ENCODE measurements at regions not wholly inside any gene's neighbourhood (a gene's known extent, or its start where the extent isn't known, plus 50 kb on each side); places are given as distances from the start of the nearest gene placed in this dataset.

GRCh38 chr10:130230036-130230435, 93.8 kb downstream of the GLRX3 start:
- DNase-seq (ENCODE audit: low read depth in 3 of 3, low spot score in 1 of 3) = no peak

DNA sequence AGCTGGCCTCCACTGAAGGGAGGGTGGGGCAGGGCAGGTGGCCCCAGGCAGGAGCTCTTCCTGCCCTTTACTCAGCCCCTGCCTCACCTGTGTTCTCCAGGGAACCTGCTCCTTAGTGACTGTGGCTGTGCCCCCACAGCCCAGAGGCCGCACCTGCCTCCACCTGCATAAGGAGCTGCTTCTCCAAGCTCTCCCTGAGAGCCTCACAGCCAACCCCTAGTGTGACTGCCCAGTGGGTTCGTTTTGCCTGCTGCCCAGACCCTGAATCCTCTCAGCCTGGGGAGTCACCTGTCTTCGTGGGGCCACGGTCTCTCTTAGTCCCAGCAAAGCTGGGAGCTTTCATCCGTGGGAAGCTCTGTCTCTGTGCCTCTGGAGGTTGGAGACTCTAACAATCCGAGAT, 94.4 kb downstream of the GLRX3 start:
- DNase-seq (ENCODE audit: low read depth in 3 of 3, low spot score in 1 of 3) = no peak

DNA sequence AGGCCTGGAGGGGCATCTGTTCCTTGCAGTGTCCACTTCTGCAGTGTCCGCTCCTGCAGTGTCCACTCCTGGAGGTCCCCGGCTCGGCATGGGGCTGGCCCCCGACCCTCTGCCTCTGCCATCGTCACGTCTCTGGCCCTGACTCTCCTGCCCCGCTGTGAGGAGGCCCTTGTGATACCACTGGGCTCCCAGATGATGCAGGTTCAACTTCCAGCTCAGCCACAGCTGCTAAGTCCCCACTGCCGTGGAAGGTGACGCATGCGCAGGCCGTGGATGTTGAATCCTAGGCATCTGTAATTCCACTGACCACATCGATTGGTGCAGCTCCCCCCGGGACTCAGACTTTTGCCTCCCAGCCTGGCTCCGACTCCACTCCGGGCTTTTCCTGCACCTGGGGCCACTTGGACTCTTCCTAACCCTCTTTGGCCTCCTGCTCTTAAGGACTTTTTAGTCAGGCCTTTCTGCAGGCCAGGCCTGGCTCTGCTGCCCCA, 95.1 kb downstream of the GLRX3 start:
- no peak for DNase-seq (ENCODE audit: low read depth in 3 of 3, low spot score in 1 of 3)

DNA sequence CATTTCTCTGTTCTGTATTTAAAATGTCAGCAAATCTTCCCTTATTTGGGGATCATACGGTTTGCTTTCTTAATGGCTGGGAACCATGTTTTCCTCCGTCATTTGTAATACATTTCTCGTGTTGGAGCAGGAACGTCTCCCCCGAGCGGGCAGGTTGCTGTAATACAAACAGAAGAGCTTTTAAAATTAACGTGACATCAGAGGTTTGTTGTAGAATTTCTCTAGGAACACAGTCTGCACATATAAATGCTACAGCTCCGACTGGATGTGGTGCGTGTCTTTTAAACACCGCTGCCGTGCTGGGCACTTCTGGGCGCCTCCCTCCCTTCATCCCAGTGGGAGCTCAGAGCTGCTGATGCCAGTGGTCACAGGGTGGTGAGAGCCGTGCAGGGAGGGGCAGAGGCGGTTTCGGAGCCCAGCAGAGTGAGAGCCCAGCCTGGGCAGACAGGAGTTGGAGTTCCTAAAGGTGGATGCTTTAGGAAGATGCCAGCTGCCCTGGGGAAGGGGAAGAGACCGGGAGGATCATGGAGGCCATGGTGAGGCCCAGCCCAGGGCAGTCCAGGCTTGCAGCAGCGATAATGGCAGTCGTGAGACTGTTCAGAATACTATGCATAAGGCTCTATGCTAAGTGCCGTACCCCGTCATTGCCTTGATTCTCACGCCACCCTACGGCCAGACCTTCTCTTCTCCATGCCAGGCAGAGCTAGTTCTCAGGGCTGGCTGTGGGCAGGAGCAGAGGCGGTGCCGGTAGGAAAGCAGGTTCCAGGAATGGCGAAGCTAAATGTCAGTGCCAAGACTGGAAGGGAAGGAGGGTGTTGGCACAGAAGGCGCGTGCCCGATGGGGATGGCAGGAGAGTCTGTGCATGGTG, 96.2 kb downstream of the GLRX3 start:
- DNase-seq (ENCODE audit: low read depth in 3 of 3, low spot score in 1 of 3) = no peak

DNA sequence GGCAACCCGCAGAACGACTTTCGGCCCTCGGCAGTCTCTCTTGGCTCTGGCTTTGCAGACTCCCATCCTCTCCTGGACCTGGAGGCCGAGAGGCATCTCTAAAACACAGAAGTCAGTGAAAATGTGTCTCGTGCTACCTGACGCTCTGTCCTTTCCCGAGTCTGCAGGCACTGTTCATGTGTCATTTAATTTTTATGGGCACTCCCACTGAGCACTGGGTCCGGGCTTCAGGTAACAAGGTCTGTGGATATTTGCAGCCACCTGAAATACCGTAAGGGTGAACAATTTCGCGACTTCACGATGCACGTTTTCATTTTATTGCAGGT, 96.8 kb downstream of the GLRX3 start:
- DNase-seq (ENCODE audit: low read depth in 3 of 3, low spot score in 1 of 3) = no peak

- DNase-seq (ENCODE audit: low read depth in 3 of 3, low spot score in 1 of 3) = no peak
Measured at GRCh38 chr10:130233426-130233825, 97.2 kb downstream of the GLRX3 start.

GRCh38 chr10:130234171-130234965, 98.2 kb downstream of the GLRX3 start:
- DNase-seq (ENCODE audit: low read depth in 3 of 3, low spot score in 1 of 3) = no peak

GRCh38 chr10:130236711-130237110, 100.5 kb downstream of the GLRX3 start:
- no peak for DNase-seq (ENCODE audit: low read depth in 3 of 3, low spot score in 1 of 3)

DNA sequence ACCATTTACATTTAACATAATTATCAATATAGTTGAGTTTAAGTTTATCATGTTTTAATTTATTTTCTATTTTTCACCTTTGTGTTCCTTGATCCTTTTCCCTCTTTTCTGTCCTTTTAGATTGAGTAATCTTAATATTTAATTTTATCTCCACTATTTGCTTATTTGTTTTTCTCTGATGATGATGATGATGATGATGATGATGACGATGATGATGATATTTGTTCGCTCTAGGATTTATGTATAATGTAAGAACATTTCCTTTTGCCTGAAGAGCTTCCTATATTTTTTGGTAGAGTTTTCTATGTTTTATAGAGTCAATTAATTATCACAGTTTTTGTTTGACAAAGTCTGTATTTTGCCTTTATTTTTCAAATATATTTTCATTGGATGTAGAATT, 104.2 kb downstream of the GLRX3 start:
- DNase-seq (ENCODE audit: low read depth in 3 of 3, low spot score in 1 of 3) = no peak

GRCh38 chr10:130242513-130242912, 106.3 kb downstream of the GLRX3 start:
- DNase-seq (ENCODE audit: low read depth in 3 of 3, low spot score in 1 of 3) = no peak

GRCh38 chr10:130243015-130243414, 106.8 kb downstream of the GLRX3 start:
- DNase-seq (ENCODE audit: low read depth in 3 of 3, low spot score in 1 of 3) = no peak

DNA sequence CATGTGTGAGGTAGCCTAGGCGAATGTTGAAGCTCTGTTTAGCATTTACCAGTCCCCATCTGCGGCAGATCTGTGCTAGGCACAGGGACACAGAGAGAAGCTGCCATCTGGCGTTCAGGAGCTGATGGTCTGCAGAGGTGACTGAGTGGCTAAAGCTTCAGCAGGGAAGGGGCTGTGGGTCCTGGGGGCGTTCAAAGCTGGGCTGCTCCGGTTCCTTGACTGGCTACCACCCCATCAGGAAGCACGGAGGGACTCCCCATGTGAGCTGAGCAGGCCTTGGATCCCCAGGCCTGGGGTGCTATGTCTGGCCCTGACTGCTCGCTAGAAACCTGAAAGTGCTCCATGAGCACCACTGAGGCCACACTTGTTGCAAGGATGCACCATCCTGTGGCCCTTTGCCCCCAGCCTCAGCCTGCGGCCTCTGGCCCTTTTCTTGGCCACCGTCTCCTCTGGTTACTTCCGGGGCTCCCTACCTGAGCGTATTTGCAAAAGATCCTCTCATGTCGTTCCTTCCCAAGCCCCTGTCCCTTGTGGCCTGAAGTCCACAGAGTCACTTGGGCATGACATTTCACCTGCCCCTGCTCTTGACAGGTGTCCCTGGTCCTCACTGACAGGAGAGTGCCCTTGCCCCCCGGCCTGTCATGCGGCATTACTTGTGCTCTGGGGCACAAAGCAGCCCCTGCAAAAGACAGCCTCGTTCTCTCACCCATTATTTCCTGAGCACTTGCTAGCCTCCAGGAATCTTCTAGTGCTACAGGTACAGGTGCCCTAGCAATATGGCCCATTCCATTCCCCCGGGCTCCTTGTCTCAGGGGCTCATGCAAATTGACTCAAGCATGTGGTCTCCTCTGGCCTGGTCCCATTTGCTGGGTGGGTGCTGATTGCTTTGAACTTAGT, 108.1 kb downstream of the GLRX3 start:
- no peak for DNase-seq (ENCODE audit: low read depth in 3 of 3, low spot score in 1 of 3)

- DNase-seq (ENCODE audit: low read depth in 3 of 3, low spot score in 1 of 3) = no peak
Measured at GRCh38 chr10:130244928-130245495, 108.8 kb downstream of the GLRX3 start.

- DNase-seq (ENCODE audit: low read depth in 3 of 3, low spot score in 1 of 3) = no peak
Measured at GRCh38 chr10:130246113-130246512, 109.9 kb downstream of the GLRX3 start.

GRCh38 chr10:130250127-130250526, 113.9 kb downstream of the GLRX3 start:
- DNase-seq (ENCODE audit: low read depth in 3 of 3, low spot score in 1 of 3) = no peak

DNA sequence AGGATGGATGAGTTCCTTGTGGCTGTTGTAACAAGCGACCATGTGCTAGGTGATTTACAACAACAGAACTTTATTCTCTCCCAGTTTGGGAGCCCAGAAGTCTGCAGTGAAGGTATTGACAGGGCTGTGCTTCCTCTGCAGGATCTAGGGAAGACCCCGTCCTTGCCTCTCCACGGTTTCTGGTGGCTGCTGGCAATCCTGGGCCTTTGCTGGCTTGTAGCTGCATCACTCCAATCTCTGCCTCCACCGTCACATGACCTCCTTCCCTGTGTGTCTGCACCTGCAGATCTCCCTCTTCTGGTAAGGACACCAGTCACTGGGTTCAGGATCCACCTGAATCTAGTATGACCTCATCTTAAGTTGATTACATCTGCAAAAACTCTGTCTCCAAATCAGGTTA, 115.6 kb downstream of the GLRX3 start:
- DNase-seq (ENCODE audit: low read depth in 3 of 3, low spot score in 1 of 3) = no peak

GRCh38 chr10:130254243-130254642, 118.1 kb downstream of the GLRX3 start:
- DNase-seq (ENCODE audit: low read depth in 3 of 3, low spot score in 1 of 3) = no peak

GRCh38 chr10:130254662-130255061, 118.5 kb downstream of the GLRX3 start:
- no peak for DNase-seq (ENCODE audit: low read depth in 3 of 3, low spot score in 1 of 3)

- no peak for DNase-seq (ENCODE audit: low read depth in 3 of 3, low spot score in 1 of 3)
Measured at GRCh38 chr10:130255777-130256176, 119.6 kb downstream of the GLRX3 start.

DNA sequence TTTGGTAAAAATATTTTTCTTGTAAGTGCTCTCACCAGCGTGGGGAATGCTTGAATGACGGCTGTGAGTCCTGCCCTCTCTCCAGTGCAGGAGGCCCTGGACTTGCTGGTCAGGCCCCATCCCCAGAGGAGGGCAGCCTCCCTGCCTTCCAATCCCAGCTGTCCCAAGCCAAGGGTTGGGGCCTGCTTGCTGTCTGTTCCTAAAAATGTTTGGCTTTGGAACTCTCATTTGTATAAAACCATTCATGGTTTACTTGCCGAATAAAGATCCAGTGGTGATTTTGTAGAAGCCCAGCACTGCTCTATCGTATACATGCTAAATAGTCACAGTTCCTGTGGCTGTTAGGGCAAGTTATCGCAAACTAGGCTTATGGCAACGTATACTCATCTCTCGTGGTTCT, 121.7 kb downstream of the GLRX3 start:
- DNase-seq (ENCODE audit: low read depth in 3 of 3, low spot score in 1 of 3) = no peak

DNA sequence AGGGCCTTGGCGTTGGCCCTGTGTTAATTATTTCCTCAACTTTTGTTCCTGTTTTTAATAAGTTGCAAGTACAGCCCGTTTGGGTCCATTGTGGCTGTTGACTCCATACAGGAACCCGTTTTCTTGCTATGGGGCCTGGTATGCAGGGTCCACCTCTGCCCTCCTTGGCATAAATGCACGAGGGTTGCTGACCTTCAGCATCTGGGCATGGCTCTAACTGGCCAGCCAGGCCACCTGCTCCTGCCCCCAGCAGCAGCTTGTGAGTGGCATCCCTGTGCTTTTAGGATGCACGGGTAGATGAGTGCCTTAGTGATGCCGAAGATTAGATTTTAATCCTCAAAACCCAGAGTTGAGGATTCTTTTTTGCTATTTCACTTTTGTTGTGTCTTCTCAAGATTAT, 123.2 kb downstream of the GLRX3 start:
- DNase-seq (ENCODE audit: low read depth in 3 of 3, low spot score in 1 of 3) = no peak
